ENCODE measurements at regions not wholly inside any gene's neighbourhood (a gene's known extent, or its start where the extent isn't known, plus 50 kb on each side); places are given as distances from the start of the nearest gene placed in this dataset.

GRCh38 chr11:112451250-112451649, 190.6 kb upstream of the PLET1 start:
- Histone ChIP-seq H3K79me1 (ENCODE audit: low read depth, low read length) (no peaks in the 10 kb centered on the region), H2BK5ac (ENCODE audit: low read length) (no peak overlapping the region), H2AK5ac (ENCODE audit: low read depth, low read length) (no peak overlapping the region), H2BK15ac (ENCODE audit: low read length) (no peak overlapping the region), H4K8ac (ENCODE audit: low read depth, low read length) (no peak overlapping the region), H3K9me3 (replicated peaks in 1 of 2; ENCODE audit: control insufficient read depth in 2 of 2, insufficient read depth in 1 of 2, low read depth in 1 of 2, low read length in 2 of 2) (peaks cover 0 to 3% of the 10 kb centered on the region in 2 donors), H3K4me2 (ENCODE audit: insufficient read depth, low read length, poor library complexity, severe bottlenecking) (no peak overlapping the region), H3K27ac (replicated peaks; ENCODE audit: low read length) (no peak overlapping the region), H3K36me3 (replicated peaks in 1 of 2; ENCODE audit: control insufficient read depth in 2 of 2, insufficient read depth in 2 of 2, low read length in 2 of 2) (peaks cover 0 to 2% of the 10 kb centered on the region in 2 donors), H2BK12ac (ENCODE audit: low read length) (no peak overlapping the region), H2AFZ (ENCODE audit: low read length) (no peak overlapping the region), H3K18ac (ENCODE audit: low read length) (no peak overlapping the region), H3K14ac (ENCODE audit: low read length) (no peak overlapping the region), H4K91ac (ENCODE audit: low read depth, low read length, poor library complexity) (no peak overlapping the region), H3K23ac (ENCODE audit: low read depth, low read length, poor library complexity) (no peak overlapping the region), H2BK120ac (ENCODE audit: low read depth, low read length) (no peak overlapping the region), H3K27me3 (ENCODE audit: control insufficient read depth in 3 of 3, insufficient read depth in 3 of 3, low read depth in 1 of 3, low read length in 3 of 3) (no peaks in the 10 kb centered on the region), H3K4me3 (ENCODE audit: low read length in 2 of 2) (no peak overlapping the region), H3K4me1 (ENCODE audit: control insufficient read depth in 2 of 2, insufficient read depth in 1 of 2, low read depth in 1 of 2, low read length in 2 of 2) (no peaks in the 10 kb centered on the region), H3K4ac (ENCODE audit: low read length) (no peak overlapping the region), H3K9ac (ENCODE audit: low read depth, low read length, poor library complexity) (no peak overlapping the region)
- no CpG with 5 or more reads among the region's 4 CpGs for WGBS, 2 donors (ENCODE audit: extremely low coverage in 2 of 2, insufficient read length in 2 of 2, insufficient replicate concordance in 1 of 2)
- no peak for DNase-seq (ENCODE audit: low spot score)

- no peaks in the 10 kb centered on the region for H3K27me3 ChIP-seq (ENCODE audit: control insufficient read depth in 3 of 3, insufficient read depth in 3 of 3, low read depth in 1 of 3, low read length in 3 of 3)
- no peak overlapping the region for H2BK12ac ChIP-seq (ENCODE audit: low read length)
- no peak overlapping the region for H3K4me2 ChIP-seq (ENCODE audit: insufficient read depth, low read length, poor library complexity, severe bottlenecking)
- H3K79me1 ChIP-seq (ENCODE audit: low read depth, low read length): no peaks in the 10 kb centered on the region
- no peak overlapping the region for H4K91ac ChIP-seq (ENCODE audit: low read depth, low read length, poor library complexity)
- no peaks in the 10 kb centered on the region for H3K4me1 ChIP-seq (ENCODE audit: control insufficient read depth in 2 of 2, insufficient read depth in 1 of 2, low read depth in 1 of 2, low read length in 2 of 2)
- no CpG with 5 or more reads among the region's 4 CpGs for WGBS, 2 donors (ENCODE audit: extremely low coverage in 2 of 2, insufficient read length in 2 of 2, insufficient replicate concordance in 1 of 2)
- no peak overlapping the region for H3K27ac ChIP-seq (replicated peaks; ENCODE audit: low read length)
- no peak for DNase-seq (ENCODE audit: low spot score)
- no peak overlapping the region for H3K14ac ChIP-seq (ENCODE audit: low read length)
- no peak overlapping the region for H3K4me3 ChIP-seq (ENCODE audit: low read length in 2 of 2)
- H2AK5ac ChIP-seq (ENCODE audit: low read depth, low read length): no peak overlapping the region
- H2AFZ ChIP-seq (ENCODE audit: low read length): no peak overlapping the region
- H3K36me3 ChIP-seq (replicated peaks in 1 of 2; ENCODE audit: control insufficient read depth in 2 of 2, insufficient read depth in 2 of 2, low read length in 2 of 2): no peaks in the 10 kb centered on the region
- H2BK120ac ChIP-seq (ENCODE audit: low read depth, low read length): no peak overlapping the region
- no peak overlapping the region for H4K8ac ChIP-seq (ENCODE audit: low read depth, low read length)
- H3K4ac ChIP-seq (ENCODE audit: low read length): no peak overlapping the region
- H3K18ac ChIP-seq (ENCODE audit: low read length): no peak overlapping the region
- H3K9me3 ChIP-seq (replicated peaks in 1 of 2; ENCODE audit: control insufficient read depth in 2 of 2, insufficient read depth in 1 of 2, low read depth in 1 of 2, low read length in 2 of 2): no peaks in the 10 kb centered on the region
- no peak overlapping the region for H3K23ac ChIP-seq (ENCODE audit: low read depth, low read length, poor library complexity)
- no peak overlapping the region for H2BK15ac ChIP-seq (ENCODE audit: low read length)
- H3K9ac ChIP-seq (ENCODE audit: low read depth, low read length, poor library complexity): no peak overlapping the region
- no peak overlapping the region for H2BK5ac ChIP-seq (ENCODE audit: low read length)
Observed at GRCh38 chr11:112453601-112454577, 193.2 kb upstream of the PLET1 start.

GRCh38 chr11:112454841-112455240, 194.2 kb upstream of the PLET1 start:
- no peak overlapping the region for H3K14ac ChIP-seq (ENCODE audit: low read length)
- no peak overlapping the region for H2BK120ac ChIP-seq (ENCODE audit: low read depth, low read length)
- H4K8ac ChIP-seq (ENCODE audit: low read depth, low read length): no peak overlapping the region
- no peak overlapping the region for H3K4me2 ChIP-seq (ENCODE audit: insufficient read depth, low read length, poor library complexity, severe bottlenecking)
- H3K79me1 ChIP-seq (ENCODE audit: low read depth, low read length): no peaks in the 10 kb centered on the region
- DNase-seq (ENCODE audit: low spot score): no peak
- no peaks in the 10 kb centered on the region for H3K9me3 ChIP-seq (replicated peaks in 1 of 2; ENCODE audit: control insufficient read depth in 2 of 2, insufficient read depth in 1 of 2, low read depth in 1 of 2, low read length in 2 of 2)
- H2AK5ac ChIP-seq (ENCODE audit: low read depth, low read length): no peak overlapping the region
- no peak overlapping the region for H3K4ac ChIP-seq (ENCODE audit: low read length)
- H2AFZ ChIP-seq (ENCODE audit: low read length): no peak overlapping the region
- no peaks in the 10 kb centered on the region for H3K27me3 ChIP-seq (ENCODE audit: control insufficient read depth in 3 of 3, insufficient read depth in 3 of 3, low read depth in 1 of 3, low read length in 3 of 3)
- no peak overlapping the region for H3K4me3 ChIP-seq (ENCODE audit: low read length in 2 of 2)
- H2BK15ac ChIP-seq (ENCODE audit: low read length): no peak overlapping the region
- no peak overlapping the region for H3K23ac ChIP-seq (ENCODE audit: low read depth, low read length, poor library complexity)
- H3K27ac ChIP-seq (replicated peaks; ENCODE audit: low read length): no peak overlapping the region
- H2BK12ac ChIP-seq (ENCODE audit: low read length): no peak overlapping the region
- H3K18ac ChIP-seq (ENCODE audit: low read length): no peak overlapping the region
- H3K4me1 ChIP-seq (ENCODE audit: control insufficient read depth in 2 of 2, insufficient read depth in 1 of 2, low read depth in 1 of 2, low read length in 2 of 2): no peaks in the 10 kb centered on the region
- WGBS, 2 donors (ENCODE audit: extremely low coverage in 2 of 2, insufficient read length in 2 of 2, insufficient replicate concordance in 1 of 2): no CpG with 5 or more reads among the region's 4 CpGs
- H3K9ac ChIP-seq (ENCODE audit: low read depth, low read length, poor library complexity): no peak overlapping the region
- no peak overlapping the region for H4K91ac ChIP-seq (ENCODE audit: low read depth, low read length, poor library complexity)
- no peak overlapping the region for H2BK5ac ChIP-seq (ENCODE audit: low read length)
- no peaks in the 10 kb centered on the region for H3K36me3 ChIP-seq (replicated peaks in 1 of 2; ENCODE audit: control insufficient read depth in 2 of 2, insufficient read depth in 2 of 2, low read length in 2 of 2)

GRCh38 chr11:112455791-112456190, 195.1 kb upstream of the PLET1 start:
- Histone ChIP-seq H2AFZ (ENCODE audit: low read length) (no peak overlapping the region), H2BK15ac (ENCODE audit: low read length) (no peak overlapping the region), H3K14ac (ENCODE audit: low read length) (no peak overlapping the region), H4K91ac (ENCODE audit: low read depth, low read length, poor library complexity) (no peak overlapping the region), H2BK5ac (ENCODE audit: low read length) (no peak overlapping the region), H3K79me1 (ENCODE audit: low read depth, low read length) (no peaks in the 10 kb centered on the region), H2AK5ac (ENCODE audit: low read depth, low read length) (no peak overlapping the region), H3K27me3 (ENCODE audit: control insufficient read depth in 3 of 3, insufficient read depth in 3 of 3, low read depth in 1 of 3, low read length in 3 of 3) (no peaks in the 10 kb centered on the region), H2BK12ac (ENCODE audit: low read length) (no peak overlapping the region), H3K18ac (ENCODE audit: low read length) (no peak overlapping the region), H2BK120ac (ENCODE audit: low read depth, low read length) (no peak overlapping the region), H3K4me2 (ENCODE audit: insufficient read depth, low read length, poor library complexity, severe bottlenecking) (no peak overlapping the region), H3K4me1 (ENCODE audit: control insufficient read depth in 2 of 2, insufficient read depth in 1 of 2, low read depth in 1 of 2, low read length in 2 of 2) (no peaks in the 10 kb centered on the region), H3K9me3 (replicated peaks in 1 of 2; ENCODE audit: control insufficient read depth in 2 of 2, insufficient read depth in 1 of 2, low read depth in 1 of 2, low read length in 2 of 2) (no peaks in the 10 kb centered on the region), H3K9ac (ENCODE audit: low read depth, low read length, poor library complexity) (no peak overlapping the region), H3K27ac (replicated peaks; ENCODE audit: low read length) (no peak overlapping the region), H4K8ac (ENCODE audit: low read depth, low read length) (no peak overlapping the region), H3K4ac (ENCODE audit: low read length) (no peak overlapping the region), H3K23ac (ENCODE audit: low read depth, low read length, poor library complexity) (no peak overlapping the region), H3K4me3 (ENCODE audit: low read length in 2 of 2) (no peak overlapping the region), H3K36me3 (replicated peaks in 1 of 2; ENCODE audit: control insufficient read depth in 2 of 2, insufficient read depth in 2 of 2, low read length in 2 of 2) (no peaks in the 10 kb centered on the region)
- DNase-seq (ENCODE audit: low spot score): no peak
- WGBS, 2 donors (ENCODE audit: extremely low coverage in 2 of 2, insufficient read length in 2 of 2, insufficient replicate concordance in 1 of 2): no CpG with 5 or more reads among the region's 1 CpG

Measured in neuronal stem cell (in vitro differentiated cells).